ENCODE measurements at regions not wholly inside any gene's neighbourhood (a gene's known extent, or its start where the extent isn't known, plus 50 kb on each side); places are given as distances from the start of the nearest gene placed in this dataset.
"Not testable (repeated sequence)": the region's sequence is repeated elsewhere in the genome, so short reads cannot be mapped to it uniquely, and the experiment has no call there.

DNA sequence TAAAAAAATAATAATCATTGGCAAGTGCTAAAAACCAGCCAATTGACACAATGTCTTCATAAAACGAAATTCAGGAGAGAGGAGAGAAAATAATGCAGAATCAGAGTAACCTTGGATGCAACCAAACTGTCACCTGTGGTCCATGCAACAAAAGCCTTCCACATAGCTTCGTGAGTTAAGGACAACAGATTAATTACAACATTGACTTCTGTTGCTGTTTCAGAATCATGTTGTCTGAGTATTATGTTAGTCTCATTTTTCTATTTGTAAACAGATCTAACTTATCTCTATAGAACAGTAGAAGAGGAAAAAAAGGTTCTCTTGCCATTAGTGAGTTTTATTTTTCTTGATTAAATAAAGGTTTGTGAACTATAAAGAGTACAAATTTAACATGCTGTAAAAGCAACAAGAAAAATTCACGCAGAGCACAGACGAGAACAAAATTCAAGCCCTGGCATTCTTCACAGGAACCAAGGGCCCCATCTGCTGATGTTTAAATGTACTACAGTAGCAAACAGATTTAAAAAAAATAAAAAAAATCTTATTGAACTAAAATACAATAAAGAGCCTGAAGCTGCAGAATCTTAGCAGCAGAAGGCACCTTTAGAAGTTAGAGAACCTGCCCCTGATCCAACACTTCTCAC is 381.1 kb upstream of the PKN2 start:
- no peak overlapping the region for H3K4me3 Mint-ChIP-seq
- no peaks in the 10 kb centered on the region for H3K36me3 Mint-ChIP-seq
- DNase-seq (no peak), ATAC-seq (ENCODE audit: low read depth) (no peak)
- H3K9me3 Mint-ChIP-seq = no peaks in the 10 kb centered on the region
- H3K27me3 Mint-ChIP-seq = peaks cover 2% of the 10 kb centered on the region
- POLR2A ChIA-PET = no interaction called here
- no peaks in the 10 kb centered on the region for H3K4me1 Mint-ChIP-seq
- H3K27ac Mint-ChIP-seq = no peak overlapping the region

DNA sequence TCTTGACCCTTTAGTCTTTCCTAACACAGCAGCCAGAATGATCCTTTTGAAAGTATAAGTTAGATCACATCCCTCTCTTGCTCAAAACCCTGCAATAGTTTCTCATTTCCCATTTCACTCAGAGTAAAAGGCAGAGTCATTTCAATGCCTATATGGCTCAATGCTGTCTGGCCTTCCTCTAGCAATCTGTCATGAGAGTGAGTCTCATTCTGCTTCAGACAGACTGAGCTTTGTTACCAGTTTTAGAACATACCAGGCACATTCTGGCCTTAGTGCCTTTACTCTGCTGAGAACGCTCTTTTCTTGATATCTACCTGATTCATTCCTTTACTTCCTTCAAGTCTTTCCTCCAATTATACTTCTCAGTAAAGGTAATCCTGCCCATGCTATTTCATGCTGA is 372.8 kb upstream of the PKN2 start:
- H3K4me3 Mint-ChIP-seq = no peak overlapping the region
- POLR2A ChIA-PET = no interaction called here
- H3K27ac Mint-ChIP-seq = no peak overlapping the region
- no peak for ATAC-seq (ENCODE audit: low read depth)
- no peak for DNase-seq
- no peaks in the 10 kb centered on the region for H3K4me1 Mint-ChIP-seq
- no peaks in the 10 kb centered on the region for H3K36me3 Mint-ChIP-seq
- no peaks in the 10 kb centered on the region for H3K9me3 Mint-ChIP-seq
- no peaks in the 10 kb centered on the region for H3K27me3 Mint-ChIP-seq

DNA sequence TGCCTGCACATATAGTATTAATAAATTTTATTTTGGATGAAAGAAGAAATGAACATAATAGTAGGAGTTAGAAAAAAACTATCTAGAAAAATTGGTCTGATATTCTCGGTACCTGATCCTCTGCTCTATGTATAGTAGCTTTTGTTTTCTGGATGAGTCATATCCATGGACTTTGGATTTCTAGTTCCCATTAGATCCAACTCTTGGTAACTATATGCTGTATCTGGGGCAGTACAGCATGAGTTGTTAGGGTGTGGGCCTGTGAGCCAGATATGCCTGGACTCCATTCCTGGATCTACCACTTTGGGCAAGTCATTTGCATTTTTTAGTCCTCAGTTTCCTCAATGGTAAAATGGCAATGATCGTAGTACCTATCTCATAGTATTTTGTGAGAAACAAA is 372.2 kb upstream of the PKN2 start:
- Mint-ChIP-seq H3K4me1 (no peaks in the 10 kb centered on the region), H3K27me3 (no peaks in the 10 kb centered on the region), H3K9me3 (no peaks in the 10 kb centered on the region), H3K4me3 (no peak overlapping the region), H3K36me3 (no peaks in the 10 kb centered on the region), H3K27ac (no peak overlapping the region)
- DNase-seq (no peak), ATAC-seq (ENCODE audit: low read depth) (no peak)
- POLR2A ChIA-PET = no interaction called here

DNA sequence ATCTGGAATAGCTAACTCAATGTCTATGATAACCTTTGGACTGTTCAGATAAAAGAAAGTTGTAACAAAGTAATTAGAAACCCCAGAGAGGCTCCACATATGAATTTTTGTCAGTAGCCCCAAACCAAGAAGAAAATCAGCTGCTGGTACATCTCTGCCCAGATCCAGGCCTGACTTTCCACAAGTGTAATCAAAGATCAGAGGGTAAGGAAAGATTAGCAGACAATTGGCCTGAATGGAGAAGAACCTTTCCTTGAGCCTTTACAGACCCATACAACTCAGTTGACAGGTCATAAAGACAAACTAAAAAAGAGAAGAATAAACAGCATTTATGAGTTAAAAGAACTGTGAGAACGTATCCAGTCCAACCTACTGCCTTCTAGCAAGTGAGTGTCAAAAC is 366.7 kb upstream of the PKN2 start:
- Mint-ChIP-seq H3K4me1 (no peaks in the 10 kb centered on the region), H3K9me3 (no peaks in the 10 kb centered on the region), H3K4me3 (no peak overlapping the region), H3K27me3 (peaks cover 3% of the 10 kb centered on the region), H3K27ac (no peak overlapping the region), H3K36me3 (no peaks in the 10 kb centered on the region)
- POLR2A ChIA-PET = no interaction called here
- ATAC-seq (ENCODE audit: low read depth) (no peak), DNase-seq (no peak)

DNA sequence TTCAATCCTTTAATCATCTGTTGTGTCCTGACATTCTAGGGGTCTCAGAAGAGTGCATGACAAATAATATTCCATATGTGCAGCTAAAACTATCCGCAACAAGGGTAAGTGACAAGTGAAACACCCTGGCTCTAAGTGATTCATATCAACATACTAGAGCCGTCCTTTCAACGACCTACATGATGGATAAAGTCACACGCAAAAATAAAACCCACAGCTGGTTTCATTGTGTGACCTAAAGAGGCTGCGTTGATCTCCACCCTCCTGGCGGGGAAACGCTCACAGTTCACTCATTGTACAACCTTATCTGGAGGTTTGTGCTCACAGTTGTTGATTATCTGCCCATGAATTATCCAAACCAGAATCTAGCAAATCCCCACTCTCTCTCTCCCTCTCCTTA is 365.3 kb upstream of the PKN2 start:
- H3K27me3 Mint-ChIP-seq = peaks cover 5% of the 10 kb centered on the region
- no peak overlapping the region for H3K27ac Mint-ChIP-seq
- no peak overlapping the region for H3K4me3 Mint-ChIP-seq
- no peaks in the 10 kb centered on the region for H3K4me1 Mint-ChIP-seq
- ATAC-seq (ENCODE audit: low read depth) = no peak
- DNase-seq = no peak
- POLR2A ChIA-PET = no interaction called here
- H3K9me3 Mint-ChIP-seq = no peaks in the 10 kb centered on the region
- H3K36me3 Mint-ChIP-seq = no peaks in the 10 kb centered on the region

DNA sequence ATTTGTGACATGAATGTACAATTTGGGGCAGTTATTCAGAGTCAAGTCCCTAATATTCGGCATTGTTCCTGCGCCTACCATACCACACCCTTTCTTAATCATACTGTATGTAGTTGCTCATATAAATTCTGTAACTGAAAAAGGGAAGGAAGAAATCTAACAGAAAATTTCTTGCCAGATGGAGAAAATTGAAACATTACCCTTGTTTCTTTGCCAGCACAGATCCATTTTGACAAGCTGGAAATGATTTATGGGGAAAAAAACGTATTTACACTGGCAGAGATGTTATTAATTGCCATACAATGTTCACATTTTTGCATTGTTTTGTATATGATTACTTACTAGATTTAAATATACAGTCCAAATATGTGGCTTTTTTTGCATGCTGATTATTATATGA is 363.8 kb upstream of the PKN2 start:
- POLR2A ChIA-PET = no interaction called here
- DNase-seq (no peak), ATAC-seq (ENCODE audit: low read depth) (no peak)
- H3K36me3 Mint-ChIP-seq = no peaks in the 10 kb centered on the region
- no peak overlapping the region for H3K27ac Mint-ChIP-seq
- H3K9me3 Mint-ChIP-seq = no peaks in the 10 kb centered on the region
- no peak overlapping the region for H3K4me3 Mint-ChIP-seq
- H3K27me3 Mint-ChIP-seq = peaks cover 5% of the 10 kb centered on the region
- no peaks in the 10 kb centered on the region for H3K4me1 Mint-ChIP-seq

DNA sequence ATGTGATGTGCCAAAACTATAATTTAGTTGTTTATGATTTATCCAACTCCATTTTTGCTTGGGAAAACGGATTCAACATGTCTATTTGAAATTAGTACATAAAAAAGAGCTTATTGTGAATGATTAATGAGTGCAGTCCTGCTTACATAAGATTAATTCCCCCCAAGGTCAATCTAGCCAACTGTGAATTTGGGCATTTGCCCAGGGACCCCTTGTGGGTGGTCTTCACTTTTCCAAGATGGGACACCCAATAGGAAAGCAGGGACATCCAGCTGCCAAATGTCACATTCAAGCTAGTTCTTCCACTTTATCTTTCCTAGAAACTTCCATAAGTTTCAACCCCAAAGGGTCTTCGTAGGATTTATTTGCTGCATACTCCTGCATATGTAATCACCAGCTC is 362.4 kb upstream of the PKN2 start:
- H3K27me3 Mint-ChIP-seq = peaks cover 5% of the 10 kb centered on the region
- no peaks in the 10 kb centered on the region for H3K36me3 Mint-ChIP-seq
- no peaks in the 10 kb centered on the region for H3K4me1 Mint-ChIP-seq
- H3K4me3 Mint-ChIP-seq = no peak overlapping the region
- POLR2A ChIA-PET = no interaction called here
- no peaks in the 10 kb centered on the region for H3K9me3 Mint-ChIP-seq
- DNase-seq (no peak), ATAC-seq (ENCODE audit: low read depth) (no peak)
- no peak overlapping the region for H3K27ac Mint-ChIP-seq

DNA sequence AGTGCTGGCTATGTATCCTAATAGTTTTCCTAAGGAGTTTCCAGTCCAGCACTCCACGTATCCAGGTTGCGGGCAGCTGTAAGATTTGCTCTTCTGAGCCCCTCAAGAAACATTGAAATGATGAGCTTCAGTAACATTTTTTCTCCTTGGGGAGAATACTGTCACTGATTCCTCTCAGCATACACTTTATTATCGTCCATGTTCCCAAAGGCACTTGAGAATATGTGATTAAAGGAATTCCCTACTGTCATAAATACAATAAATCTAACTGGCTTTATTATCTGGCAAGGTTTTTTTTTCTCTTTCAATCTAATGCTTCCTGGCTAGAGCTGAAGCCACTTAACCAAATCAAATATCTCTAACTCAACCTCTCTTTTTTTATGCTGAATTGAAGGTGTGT is 359.2 kb upstream of the PKN2 start:
- POLR2A ChIA-PET = no interaction called here
- no peaks in the 10 kb centered on the region for H3K4me1 Mint-ChIP-seq
- H3K27me3 Mint-ChIP-seq = peaks cover 5% of the 10 kb centered on the region
- ATAC-seq (ENCODE audit: low read depth) (no peak), DNase-seq (no peak)
- no peaks in the 10 kb centered on the region for H3K36me3 Mint-ChIP-seq
- no peak overlapping the region for H3K4me3 Mint-ChIP-seq
- H3K9me3 Mint-ChIP-seq = no peaks in the 10 kb centered on the region
- H3K27ac Mint-ChIP-seq = no peak overlapping the region

DNA sequence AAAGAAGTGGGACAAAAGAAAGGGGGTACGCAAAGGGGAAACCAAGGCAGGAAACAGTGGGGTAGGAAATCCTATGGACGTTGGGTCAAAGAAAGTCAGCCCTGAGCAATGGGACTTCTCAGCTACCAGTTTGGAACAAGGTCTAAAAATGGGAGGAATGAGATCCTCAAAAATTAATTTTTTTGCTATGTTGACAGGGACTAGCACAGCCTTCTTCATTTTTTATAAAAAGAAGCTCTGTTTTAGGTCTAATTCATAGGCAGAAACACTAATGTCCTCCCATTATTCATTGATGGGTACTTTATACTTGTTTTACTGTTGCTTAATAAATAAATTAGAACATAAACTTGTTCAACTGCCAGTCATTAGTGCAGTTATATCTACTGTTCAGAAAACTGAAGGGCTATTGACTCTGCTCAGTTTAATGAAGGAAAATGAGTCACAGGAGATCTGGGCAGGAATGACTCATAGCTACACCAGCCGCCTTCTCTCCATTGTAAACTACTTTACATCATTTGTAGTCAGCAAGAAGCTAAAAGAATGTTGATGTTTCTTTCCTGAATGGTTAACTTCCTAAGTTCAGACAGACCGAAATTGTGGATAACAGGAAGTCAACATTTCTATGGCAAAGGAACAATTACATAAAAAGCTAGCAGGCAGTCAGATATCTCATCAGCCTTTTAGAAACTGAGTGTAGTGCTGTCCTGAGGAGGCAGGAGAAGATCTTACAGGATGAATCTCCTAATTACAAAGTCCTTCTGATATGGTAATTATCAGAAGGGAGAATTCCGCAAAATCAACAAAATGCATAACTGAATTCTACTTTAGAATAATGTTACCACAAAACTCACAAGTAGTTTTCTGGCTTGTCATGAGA is 356.4 kb upstream of the PKN2 start:
- Mint-ChIP-seq H3K27me3 (no peaks in the 10 kb centered on the region), H3K4me1 (no peaks in the 10 kb centered on the region), H3K9me3 (no peaks in the 10 kb centered on the region), H3K27ac (no peak overlapping the region), H3K36me3 (no peaks in the 10 kb centered on the region), H3K4me3 (no peak overlapping the region)
- ATAC-seq (ENCODE audit: low read depth) (no peak), DNase-seq (no peak)
- POLR2A ChIA-PET = no interaction called here

DNA sequence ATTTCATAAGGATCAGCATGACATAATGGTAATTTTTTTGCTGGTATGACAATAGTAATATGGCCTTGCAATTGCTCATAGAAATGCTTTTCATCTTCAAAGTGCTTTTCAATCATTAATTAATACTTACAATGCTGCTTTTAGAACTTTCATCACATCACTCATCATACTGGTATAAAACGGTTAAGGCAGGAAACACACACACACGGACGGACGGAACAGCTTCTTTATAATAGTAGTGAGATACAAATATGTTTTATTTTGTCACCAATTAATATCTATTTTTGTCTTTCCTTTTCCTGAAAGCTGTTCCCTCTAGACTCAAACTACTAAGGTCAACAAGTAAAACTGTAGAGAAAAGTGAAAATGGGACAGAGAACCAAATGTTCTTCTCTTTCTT is 353.9 kb upstream of the PKN2 start:
- no peaks in the 10 kb centered on the region for H3K27me3 Mint-ChIP-seq
- no peak for ATAC-seq (ENCODE audit: low read depth)
- POLR2A ChIA-PET = no interaction called here
- no peaks in the 10 kb centered on the region for H3K9me3 Mint-ChIP-seq
- H3K36me3 Mint-ChIP-seq = no peaks in the 10 kb centered on the region
- H3K4me1 Mint-ChIP-seq = no peaks in the 10 kb centered on the region
- H3K4me3 Mint-ChIP-seq = no peak overlapping the region
- no peak for DNase-seq
- H3K27ac Mint-ChIP-seq = no peak overlapping the region

DNA sequence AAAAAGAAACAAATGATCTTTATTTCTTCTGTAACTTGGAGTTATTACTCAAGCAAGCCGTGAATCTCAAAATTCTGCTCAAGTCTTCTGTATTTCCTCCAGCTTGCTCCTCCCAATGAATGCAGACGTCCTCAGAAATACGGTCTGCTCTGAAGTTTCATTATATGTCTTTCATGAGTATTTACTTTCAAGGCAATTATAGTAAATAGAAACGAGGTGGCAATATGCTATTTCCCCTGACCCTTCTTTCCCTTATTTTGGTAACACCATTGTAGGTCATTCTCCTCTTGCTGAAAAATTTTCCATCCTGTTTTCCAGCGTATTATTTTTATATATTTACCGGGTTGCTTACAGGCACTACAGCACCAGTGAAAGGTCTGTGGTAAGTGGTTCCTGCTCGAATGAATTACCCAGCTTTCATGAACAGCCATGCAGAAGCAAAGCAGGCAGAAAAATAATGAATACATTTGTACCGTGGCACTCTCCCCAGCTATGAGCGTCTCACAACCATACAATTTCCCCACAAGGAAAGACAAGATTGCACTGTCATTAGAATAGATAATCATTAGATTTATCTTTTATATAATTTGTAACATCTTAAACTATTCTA is 350.9 kb upstream of the PKN2 start:
- DNase-seq (no peak), ATAC-seq (ENCODE audit: low read depth) (no peak)
- Mint-ChIP-seq H3K4me1 (no peaks in the 10 kb centered on the region), H3K4me3 (no peak overlapping the region), H3K36me3 (no peaks in the 10 kb centered on the region), H3K9me3 (no peaks in the 10 kb centered on the region), H3K27ac (no peak overlapping the region), H3K27me3 (no peaks in the 10 kb centered on the region)
- POLR2A ChIA-PET = no interaction called here

DNA sequence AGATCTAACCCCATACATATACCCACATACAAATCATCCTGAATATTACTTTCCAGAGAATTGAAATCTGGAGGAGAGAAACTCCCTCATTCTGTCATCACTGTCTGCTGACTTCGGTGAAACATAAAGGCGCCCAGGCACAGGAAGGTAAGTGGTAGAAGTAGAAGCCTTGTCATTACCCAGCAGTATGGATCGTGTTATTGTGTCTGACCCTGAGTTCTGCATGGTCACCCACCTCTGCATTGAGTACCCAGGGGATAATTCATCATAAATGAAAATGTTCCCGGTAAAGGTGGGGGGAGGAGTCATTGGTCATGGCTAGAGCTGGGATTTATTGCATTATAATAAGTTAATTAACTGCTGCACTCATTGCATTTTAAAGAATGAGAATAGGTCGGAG is 342.6 kb upstream of the PKN2 start:
- H3K9me3 Mint-ChIP-seq = no peaks in the 10 kb centered on the region
- no peak overlapping the region for H3K27ac Mint-ChIP-seq
- POLR2A ChIA-PET = no interaction called here

DNA sequence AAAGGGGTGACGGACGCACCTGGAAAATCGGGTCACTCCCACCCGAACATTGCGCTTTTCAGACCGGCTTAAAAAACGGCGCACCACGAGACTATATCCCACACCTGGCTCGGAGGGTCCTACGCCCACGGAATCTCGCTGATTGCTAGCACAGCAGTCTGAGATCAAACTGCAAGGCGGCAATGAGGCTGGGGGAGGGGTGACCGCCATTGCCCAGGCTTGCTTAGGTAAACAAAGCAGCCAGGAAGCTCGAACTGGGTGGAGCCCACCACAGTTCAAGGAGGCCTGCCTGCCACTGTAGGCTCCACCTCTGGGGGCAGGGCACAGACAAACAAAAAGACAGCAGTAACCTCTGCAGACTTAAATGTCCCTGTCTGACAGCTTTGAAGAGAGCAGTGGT is 342.0 kb upstream of the PKN2 start:
- POLR2A ChIA-PET, DNase-seq: not testable (repeated sequence)

More for the DNA sequence above, 342.6 kb upstream of the PKN2 start:
- DNase-seq (no peak), ATAC-seq (ENCODE audit: low read depth) (no peak)
- no peak overlapping the region for H3K4me3 Mint-ChIP-seq
- H3K4me1 Mint-ChIP-seq = no peaks in the 10 kb centered on the region
- no peaks in the 10 kb centered on the region for H3K27me3 Mint-ChIP-seq
- no peaks in the 10 kb centered on the region for H3K36me3 Mint-ChIP-seq

DNA sequence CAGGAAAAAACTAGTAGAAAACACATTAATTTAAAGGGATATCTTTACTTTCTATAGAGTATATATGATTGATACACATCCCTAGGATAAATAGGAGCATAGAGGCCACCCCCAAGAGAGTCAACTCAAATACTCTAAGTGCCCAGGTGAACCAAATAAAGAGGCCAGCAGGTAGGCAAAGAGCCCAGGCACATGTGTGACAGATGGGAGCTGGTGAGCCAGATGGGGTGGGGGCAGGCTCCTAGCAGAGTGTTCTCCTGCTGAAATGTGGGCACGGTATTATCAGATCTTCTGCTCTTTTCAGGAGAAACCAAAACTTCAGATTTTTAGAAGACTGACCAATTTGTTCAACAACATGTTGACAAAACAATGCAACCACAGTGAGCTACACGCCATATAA is 333.4 kb upstream of the PKN2 start:
- H3K27ac Mint-ChIP-seq = no peak overlapping the region
- no peaks in the 10 kb centered on the region for H3K4me1 Mint-ChIP-seq
- no peaks in the 10 kb centered on the region for H3K36me3 Mint-ChIP-seq
- ATAC-seq (ENCODE audit: low read depth) (no peak), DNase-seq (no peak)
- POLR2A ChIA-PET = no interaction called here
- no peak overlapping the region for H3K4me3 Mint-ChIP-seq
- no peaks in the 10 kb centered on the region for H3K27me3 Mint-ChIP-seq
- H3K9me3 Mint-ChIP-seq = no peaks in the 10 kb centered on the region

More for the DNA sequence above, 342.0 kb upstream of the PKN2 start:
- H3K36me3 Mint-ChIP-seq; H3K27ac Mint-ChIP-seq; H3K9me3 Mint-ChIP-seq; H3K27me3 Mint-ChIP-seq; ATAC-seq (ENCODE audit: low read depth); H3K4me1 Mint-ChIP-seq; H3K4me3 Mint-ChIP-seq: not testable (repeated sequence)
